Astrocyte (in vitro differentiated cells and primary cell): ENCODE measurements at regions not wholly inside any gene's neighbourhood (a gene's known extent, or its start where the extent isn't known, plus 50 kb on each side); places are given as distances from the start of the nearest gene placed in this dataset.

ENCODE experiments used
- CTCF ChIP-seq: IDR thresholded peaks from 2 replicates; pipeline ENCODE4 v1.5.1; 2011; ENCODE audit warnings: low read depth, mild to moderate bottlenecking, inconsistent platforms, low read length, moderate library complexity; ENCODE audit not compliant: insufficient read depth
- EZH2 ChIP-seq: IDR thresholded peaks from 2 replicates; pipeline ENCODE4 v1.6.1; 2012; ENCODE audit warnings: mild to moderate bottlenecking, low read length, inconsistent platforms; ENCODE audit not compliant: insufficient read depth

- no peak for TF ChIP-seq CTCF
- no peak for TF ChIP-seq EZH2
Observed at GRCh38 chr5:18881615-18882014, 1106.4 kb downstream of the CDH18 start.
